Activated naive CD8-positive, alpha-beta T cell (primary cell): ENCODE measurements at regions not wholly inside any gene's neighbourhood (a gene's known extent, or its start where the extent isn't known, plus 50 kb on each side); places are given as distances from the start of the nearest gene placed in this dataset.

ENCODE experiments used
- H3K27ac Mint-ChIP-seq: one replicate; pipeline ENCODE4 v1.8.0; 2021; ENCODE audit warnings: mixed read lengths
- H3K27me3 Mint-ChIP-seq: one replicate; pipeline ENCODE4 v1.8.0; 2021; ENCODE audit warnings: mixed read lengths
- H3K36me3 Mint-ChIP-seq: one replicate; pipeline ENCODE4 v1.8.0; 2021; ENCODE audit warnings: mixed read lengths
- H3K4me1 Mint-ChIP-seq: one replicate; pipeline ENCODE4 v1.8.0; 2021; ENCODE audit warnings: low read depth, mixed read lengths
- H3K4me3 Mint-ChIP-seq: one replicate; pipeline ENCODE4 v1.8.0; 2021; ENCODE audit warnings: mild to moderate bottlenecking, mixed read lengths
- H3K9me3 Mint-ChIP-seq: one replicate; pipeline ENCODE4 v1.8.0; 2021; ENCODE audit warnings: low read depth, mixed read lengths

DNA sequence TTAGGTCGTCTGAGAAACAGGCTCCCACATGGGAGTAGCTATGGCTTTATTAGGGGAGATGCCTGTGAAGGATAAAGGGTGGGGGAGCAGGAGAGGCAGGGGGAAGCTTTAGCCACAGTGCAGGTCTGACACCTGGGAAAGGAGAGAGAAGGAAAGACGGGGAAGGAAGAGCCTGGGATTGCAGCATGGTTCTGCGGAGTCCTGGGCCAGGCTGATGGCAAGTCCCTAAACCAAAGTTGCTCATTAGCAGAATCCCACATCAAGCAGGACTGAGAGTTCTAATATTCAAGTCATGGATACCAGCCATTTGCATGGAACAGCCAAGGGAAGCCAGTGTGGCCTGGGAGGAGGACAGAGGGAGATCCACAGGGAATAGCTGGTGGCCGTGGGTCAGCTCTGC lies 414.8 kb downstream of the RPS24 start:
- Mint-ChIP-seq H3K27me3 (no peaks in the 10 kb centered on the region), H3K36me3 (no peaks in the 10 kb centered on the region), H3K27ac (no peak overlapping the region), H3K4me3 (no peak overlapping the region), H3K9me3 (no peaks in the 10 kb centered on the region), H3K4me1 (no peaks in the 10 kb centered on the region)

DNA sequence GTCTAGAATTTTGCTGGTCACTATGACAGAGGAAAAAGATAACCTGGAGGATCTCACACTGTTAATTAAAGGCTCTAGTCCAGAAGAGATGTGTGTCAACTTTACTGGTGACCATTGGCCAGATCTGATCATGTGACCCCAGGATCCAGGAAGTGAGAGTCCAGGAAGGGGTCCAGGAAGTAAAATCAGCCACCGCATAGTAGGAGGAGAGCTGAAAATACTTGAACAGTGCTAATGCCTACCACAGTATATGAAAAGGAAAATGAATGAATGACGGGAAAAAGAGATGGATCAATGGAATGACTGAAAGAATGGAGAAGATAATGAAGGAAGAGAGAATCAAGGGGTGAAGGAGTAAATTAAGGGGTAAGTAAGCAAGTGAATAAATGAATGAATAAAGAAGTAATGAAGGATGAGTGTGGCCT lies 415.3 kb downstream of the RPS24 start:
- Mint-ChIP-seq H3K4me1 (no peaks in the 10 kb centered on the region), H3K36me3 (no peaks in the 10 kb centered on the region), H3K27ac (no peak overlapping the region), H3K9me3 (no peaks in the 10 kb centered on the region), H3K27me3 (no peaks in the 10 kb centered on the region), H3K4me3 (no peak overlapping the region)

DNA sequence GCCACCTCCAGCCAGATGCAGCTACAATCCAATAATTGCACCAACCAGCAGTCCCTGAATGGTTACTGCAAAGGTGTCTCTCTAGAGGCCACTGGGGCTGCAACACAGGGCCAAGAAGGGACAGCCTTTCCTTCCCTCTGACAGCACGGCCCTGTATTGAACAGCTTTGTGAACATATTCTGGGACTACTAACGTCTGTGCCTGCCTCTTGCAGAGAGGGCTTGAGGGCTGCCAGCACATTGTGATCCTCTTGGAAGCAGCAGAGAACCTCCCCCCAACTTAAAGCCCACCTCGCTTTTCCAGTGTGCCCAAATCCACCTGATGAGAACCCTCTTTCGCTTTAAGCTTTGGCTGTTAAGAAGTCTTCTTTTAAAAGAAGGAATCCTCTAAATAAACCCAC lies 415.9 kb downstream of the RPS24 start:
- Mint-ChIP-seq H3K9me3 (no peaks in the 10 kb centered on the region), H3K36me3 (no peaks in the 10 kb centered on the region), H3K4me3 (no peak overlapping the region), H3K4me1 (no peaks in the 10 kb centered on the region), H3K27me3 (no peaks in the 10 kb centered on the region), H3K27ac (no peak overlapping the region)

DNA sequence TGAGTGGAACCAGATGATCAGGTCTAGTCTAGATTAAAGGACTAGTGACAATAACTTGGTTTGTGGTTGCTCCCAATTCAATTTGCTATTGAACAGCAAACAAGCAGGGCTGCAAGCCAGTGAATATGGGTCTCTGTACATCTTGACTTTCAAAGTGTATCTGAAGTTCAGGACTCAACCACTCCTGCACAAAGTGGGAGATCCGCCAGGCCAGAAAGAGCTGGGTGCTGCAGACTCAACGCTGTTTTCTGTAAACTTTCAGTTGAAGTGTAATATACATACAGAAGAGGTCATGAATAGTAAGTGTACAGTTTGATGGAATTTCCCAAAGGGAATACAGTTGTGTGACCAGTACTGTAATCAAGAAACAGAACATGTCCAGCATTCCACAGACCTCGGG lies 416.6 kb downstream of the RPS24 start:
- Mint-ChIP-seq H3K9me3 (no peaks in the 10 kb centered on the region), H3K4me1 (no peaks in the 10 kb centered on the region)

DNA sequence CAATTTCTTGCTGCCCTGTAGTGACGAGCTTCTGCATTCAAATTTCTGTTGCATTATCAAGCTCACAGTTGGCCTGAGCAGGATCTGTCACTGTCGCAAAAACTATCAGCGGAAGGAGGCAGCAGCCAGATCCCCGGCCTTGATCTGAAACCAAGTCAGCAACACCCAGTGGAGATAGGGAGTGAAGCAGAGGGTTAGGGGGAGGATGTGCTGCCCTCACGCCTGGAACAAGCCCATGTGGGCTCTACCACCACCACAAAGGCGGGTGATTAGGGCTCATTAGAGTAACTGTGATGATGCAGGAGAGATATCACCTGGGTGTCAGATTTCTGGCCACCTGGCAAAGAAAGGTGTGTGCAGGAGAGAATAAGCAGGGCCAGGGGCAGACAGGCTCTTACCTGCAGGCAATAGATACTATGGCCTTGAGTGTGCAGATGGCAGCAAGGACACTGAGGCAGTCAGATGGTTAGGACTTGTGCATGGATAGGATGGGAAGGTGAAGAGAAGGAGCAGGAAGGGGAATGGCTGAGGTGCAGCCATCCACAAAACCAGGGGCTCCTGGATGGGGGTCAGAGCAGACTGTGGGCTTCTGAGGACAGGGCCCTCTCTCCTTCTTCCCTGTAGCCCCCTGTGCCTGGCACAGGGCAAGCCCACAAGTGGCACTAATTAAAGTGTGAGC lies 417.3 kb downstream of the RPS24 start:
- Mint-ChIP-seq H3K27me3 (no peaks in the 10 kb centered on the region), H3K27ac (no peak overlapping the region), H3K9me3 (no peaks in the 10 kb centered on the region), H3K4me1 (no peaks in the 10 kb centered on the region), H3K36me3 (no peaks in the 10 kb centered on the region), H3K4me3 (no peak overlapping the region)

More for the DNA sequence above, 416.6 kb downstream of the RPS24 start:
- no peaks in the 10 kb centered on the region for H3K36me3 Mint-ChIP-seq
- H3K4me3 Mint-ChIP-seq = no peak overlapping the region
- no peak overlapping the region for H3K27ac Mint-ChIP-seq
- H3K27me3 Mint-ChIP-seq = no peaks in the 10 kb centered on the region

DNA sequence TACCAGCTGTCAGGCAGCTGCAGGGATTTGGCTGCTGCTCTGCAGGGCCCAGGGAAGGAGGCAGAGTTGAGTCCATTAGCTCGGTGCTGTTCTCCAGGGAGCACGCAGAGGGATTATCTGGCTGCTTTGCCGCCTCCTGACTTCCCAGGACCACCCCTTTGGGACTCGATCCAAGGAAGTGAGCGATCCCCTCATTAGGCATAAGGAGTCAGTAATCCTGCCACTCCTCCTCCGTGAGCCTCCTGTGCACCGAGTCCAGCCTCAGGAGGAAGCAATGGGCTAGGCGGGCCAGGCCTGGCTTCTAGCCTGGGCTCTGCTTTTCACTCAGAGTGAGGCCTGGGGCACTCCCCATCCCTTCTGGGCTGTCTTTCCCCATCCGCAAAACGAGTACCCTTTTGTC lies 417.9 kb downstream of the RPS24 start:
- Mint-ChIP-seq H3K36me3 (no peaks in the 10 kb centered on the region), H3K27ac (no peak overlapping the region), H3K27me3 (no peaks in the 10 kb centered on the region), H3K9me3 (no peaks in the 10 kb centered on the region), H3K4me3 (no peak overlapping the region), H3K4me1 (no peaks in the 10 kb centered on the region)

DNA sequence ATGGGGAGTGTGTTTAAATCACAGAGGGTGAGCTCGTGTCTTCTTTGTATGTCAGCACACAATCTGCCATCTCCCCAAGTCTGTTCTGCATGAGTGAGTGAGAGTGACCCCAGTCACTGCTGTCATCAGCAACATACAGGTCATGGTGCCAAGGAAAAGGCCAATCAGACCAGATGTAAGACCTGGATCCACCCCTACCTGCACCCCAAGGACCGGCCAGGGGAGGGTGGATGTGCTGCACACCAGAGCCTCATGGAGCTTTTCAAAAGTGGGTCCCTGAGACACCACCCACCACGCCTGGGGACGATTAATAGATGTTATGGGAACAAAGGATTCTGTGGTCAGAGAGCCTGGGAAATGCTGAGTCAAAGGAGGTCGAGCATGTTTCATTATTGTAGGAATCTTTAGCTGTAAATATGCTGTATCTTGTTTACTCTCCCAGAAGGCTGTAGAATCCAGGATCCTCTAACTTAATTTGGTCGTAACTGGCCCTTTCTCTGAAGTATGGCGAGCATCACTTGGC lies 420.5 kb downstream of the RPS24 start:
- Mint-ChIP-seq H3K36me3 (no peaks in the 10 kb centered on the region), H3K4me1 (no peaks in the 10 kb centered on the region), H3K27ac (no peak overlapping the region), H3K4me3 (no peak overlapping the region), H3K27me3 (no peaks in the 10 kb centered on the region), H3K9me3 (no peaks in the 10 kb centered on the region)

DNA sequence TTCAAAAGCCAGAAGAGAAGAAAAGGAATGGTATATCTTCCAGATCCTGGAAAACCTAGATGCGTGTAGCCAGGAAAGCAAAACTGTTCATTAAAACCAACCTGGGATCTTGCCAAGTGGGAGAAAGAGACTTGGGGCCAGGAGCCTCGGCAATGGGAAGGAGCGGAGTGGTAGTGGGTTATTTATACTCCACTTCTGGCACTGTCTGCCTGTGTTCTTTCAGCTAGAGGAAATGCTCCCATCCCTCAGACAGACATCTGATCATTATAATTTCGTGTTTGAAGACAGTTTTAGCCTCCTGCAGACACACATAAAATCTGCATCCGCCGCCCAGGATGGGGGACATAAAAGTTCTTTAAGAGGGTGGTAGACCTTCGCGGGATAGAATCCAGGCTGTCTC lies 421.6 kb downstream of the RPS24 start:
- H3K27me3 Mint-ChIP-seq = no peaks in the 10 kb centered on the region
- no peaks in the 10 kb centered on the region for H3K9me3 Mint-ChIP-seq
- H3K4me1 Mint-ChIP-seq = no peaks in the 10 kb centered on the region
- H3K4me3 Mint-ChIP-seq = no peak overlapping the region
- H3K36me3 Mint-ChIP-seq = no peaks in the 10 kb centered on the region
- H3K27ac Mint-ChIP-seq = no peak overlapping the region

DNA sequence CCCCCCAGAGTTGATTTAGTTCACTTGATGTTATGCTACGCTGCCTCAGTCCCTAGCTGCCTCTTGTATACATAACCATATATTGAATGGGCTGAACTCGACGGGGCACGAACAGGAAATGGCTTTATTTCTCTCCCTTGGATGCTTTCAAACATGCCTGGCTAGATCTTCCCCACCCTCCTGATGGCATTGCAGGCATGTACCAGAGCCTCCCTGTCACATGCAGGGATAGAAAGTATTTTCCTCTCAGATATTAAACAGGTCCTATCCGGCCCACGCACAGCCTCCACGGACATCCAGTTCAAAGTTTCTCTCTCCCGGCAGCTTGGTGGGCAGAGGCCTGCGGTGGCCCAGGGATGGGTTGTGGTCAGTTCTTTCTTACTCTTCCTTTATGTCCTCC lies 422.1 kb downstream of the RPS24 start:
- Mint-ChIP-seq H3K27ac (no peak overlapping the region), H3K4me3 (no peak overlapping the region), H3K4me1 (no peaks in the 10 kb centered on the region), H3K36me3 (no peaks in the 10 kb centered on the region), H3K9me3 (no peaks in the 10 kb centered on the region), H3K27me3 (no peaks in the 10 kb centered on the region)

DNA sequence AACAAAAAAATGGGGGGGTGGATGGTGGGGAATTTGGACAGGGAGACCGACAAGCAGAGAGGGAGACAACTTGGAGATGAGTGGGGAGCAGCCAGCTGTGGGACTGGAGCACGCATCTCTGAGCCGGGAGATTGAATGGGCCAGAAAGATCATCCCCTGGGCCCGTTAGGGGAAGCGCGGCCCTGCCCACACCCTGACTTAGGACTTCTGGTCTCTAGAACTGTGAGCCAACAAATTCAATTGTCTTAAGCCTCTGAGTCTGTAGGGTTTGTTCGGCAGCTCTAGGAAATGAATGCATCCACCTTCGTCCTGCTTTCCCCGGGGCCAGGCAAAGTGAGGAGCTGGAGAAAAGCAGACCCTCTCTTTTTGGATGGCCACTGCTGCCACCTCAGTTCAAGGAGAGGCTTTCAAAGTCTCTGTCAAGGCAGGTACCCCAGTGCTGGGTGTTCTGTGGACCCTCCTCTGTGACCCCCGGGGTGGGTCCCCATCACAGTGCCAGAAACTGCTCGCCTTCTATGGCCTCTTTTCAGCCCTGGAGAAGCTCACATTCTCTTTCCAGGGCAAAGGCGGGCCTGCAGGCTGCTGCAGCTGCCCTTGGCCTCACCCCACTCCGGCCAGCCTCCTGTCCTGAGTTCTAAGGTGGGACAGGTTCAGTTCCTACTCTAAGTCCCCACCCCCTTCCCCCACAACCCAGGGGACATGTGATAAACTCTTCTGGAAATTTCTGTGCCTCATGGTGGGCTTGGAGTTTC lies 423.2 kb downstream of the RPS24 start:
- no peaks in the 10 kb centered on the region for H3K36me3 Mint-ChIP-seq
- H3K9me3 Mint-ChIP-seq = no peaks in the 10 kb centered on the region
- H3K4me1 Mint-ChIP-seq = no peaks in the 10 kb centered on the region
- no peak overlapping the region for H3K27ac Mint-ChIP-seq
- no peak overlapping the region for H3K4me3 Mint-ChIP-seq
- no peaks in the 10 kb centered on the region for H3K27me3 Mint-ChIP-seq

DNA sequence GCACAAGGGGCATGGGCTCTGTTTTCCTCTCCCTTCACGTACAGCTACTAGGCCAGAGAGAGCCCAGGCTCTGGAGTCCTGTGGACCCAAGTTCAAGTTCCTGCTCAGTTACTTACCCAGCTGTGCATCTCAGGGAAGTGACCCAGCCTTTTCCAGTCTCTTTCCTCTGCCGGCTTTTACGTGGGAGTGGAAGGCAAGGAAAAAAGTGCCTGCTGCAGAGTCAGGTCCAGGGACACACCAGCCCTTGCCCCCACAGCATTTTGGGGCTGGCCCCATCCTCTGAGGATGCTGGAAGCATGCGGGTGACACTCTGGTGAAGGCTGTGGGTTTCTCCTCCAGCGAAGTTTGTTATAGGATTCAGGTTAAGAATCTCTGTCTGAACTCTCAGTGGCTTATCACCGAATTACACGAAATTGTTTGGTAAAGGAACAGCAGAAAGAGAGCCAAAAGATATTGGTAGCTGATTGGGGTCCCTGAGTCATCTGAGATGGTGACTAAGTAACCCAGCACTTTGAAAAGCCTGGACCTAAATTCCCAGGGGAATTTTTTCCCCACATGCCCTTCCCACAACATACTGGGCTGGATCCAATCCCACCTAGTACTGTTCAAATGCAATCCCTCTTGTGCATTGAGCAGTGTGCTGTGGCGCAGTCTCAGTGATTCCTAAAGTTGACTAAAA lies 424.3 kb downstream of the RPS24 start:
- Mint-ChIP-seq H3K27me3 (no peaks in the 10 kb centered on the region), H3K4me3 (no peak overlapping the region), H3K4me1 (no peaks in the 10 kb centered on the region)

DNA sequence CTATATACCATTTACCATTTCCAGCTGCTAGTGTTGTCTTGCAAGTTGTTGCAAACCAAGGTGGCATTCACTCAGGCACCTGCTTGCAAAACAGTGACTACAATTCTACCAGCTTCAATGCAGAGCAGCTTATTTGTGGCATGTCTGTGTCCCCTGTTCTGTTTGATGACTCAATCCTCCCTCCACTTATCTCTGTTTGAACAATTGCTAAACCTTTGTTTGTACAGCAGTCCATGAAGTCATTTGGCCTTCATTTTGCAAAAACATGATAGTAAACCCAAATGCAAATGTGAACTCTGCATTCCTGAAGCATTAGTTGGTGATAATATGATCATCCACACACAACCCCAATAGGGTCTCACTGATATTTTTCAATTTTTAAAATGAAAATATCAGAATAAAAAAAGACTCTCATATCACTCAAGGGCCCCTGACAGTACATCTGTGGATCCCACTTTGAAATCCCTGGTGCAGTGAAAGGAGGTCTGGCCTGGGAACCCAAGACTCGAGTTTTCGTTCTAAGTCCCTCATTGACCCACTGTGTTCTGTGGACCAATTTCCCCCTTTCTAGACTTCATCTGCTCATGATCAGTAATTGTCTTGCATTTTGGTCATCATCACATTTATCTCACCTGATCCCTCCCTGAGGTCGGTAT lies 425.4 kb downstream of the RPS24 start:
- Mint-ChIP-seq H3K9me3 (no peaks in the 10 kb centered on the region), H3K4me1 (no peaks in the 10 kb centered on the region), H3K36me3 (no peaks in the 10 kb centered on the region), H3K27me3 (no peaks in the 10 kb centered on the region), H3K27ac (no peak overlapping the region), H3K4me3 (no peak overlapping the region)

More for the DNA sequence above, 424.3 kb downstream of the RPS24 start:
- Mint-ChIP-seq H3K9me3 (no peaks in the 10 kb centered on the region), H3K36me3 (no peaks in the 10 kb centered on the region), H3K27ac (no peak overlapping the region)

DNA sequence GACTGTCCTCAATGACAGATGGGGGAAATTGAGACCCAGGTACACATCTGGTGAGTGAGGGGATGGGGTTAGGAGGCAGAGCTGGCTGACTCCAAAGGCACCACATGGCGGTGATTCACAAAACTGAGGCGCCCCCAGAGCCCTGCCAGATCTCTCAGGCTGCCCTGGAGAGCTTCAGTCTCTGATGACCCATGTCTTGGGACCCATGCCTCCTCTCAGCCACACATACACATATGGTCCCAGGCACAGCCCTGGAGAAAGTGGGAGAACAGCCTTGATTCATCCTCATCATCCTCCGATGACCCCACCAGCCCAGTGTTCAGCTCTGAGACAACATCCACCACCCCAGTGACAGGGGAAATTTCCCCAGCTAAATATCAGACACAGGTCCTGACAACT lies 426.0 kb downstream of the RPS24 start:
- Mint-ChIP-seq H3K4me1 (no peaks in the 10 kb centered on the region), H3K27ac (no peak overlapping the region), H3K36me3 (no peaks in the 10 kb centered on the region), H3K27me3 (no peaks in the 10 kb centered on the region), H3K9me3 (no peaks in the 10 kb centered on the region), H3K4me3 (no peak overlapping the region)

DNA sequence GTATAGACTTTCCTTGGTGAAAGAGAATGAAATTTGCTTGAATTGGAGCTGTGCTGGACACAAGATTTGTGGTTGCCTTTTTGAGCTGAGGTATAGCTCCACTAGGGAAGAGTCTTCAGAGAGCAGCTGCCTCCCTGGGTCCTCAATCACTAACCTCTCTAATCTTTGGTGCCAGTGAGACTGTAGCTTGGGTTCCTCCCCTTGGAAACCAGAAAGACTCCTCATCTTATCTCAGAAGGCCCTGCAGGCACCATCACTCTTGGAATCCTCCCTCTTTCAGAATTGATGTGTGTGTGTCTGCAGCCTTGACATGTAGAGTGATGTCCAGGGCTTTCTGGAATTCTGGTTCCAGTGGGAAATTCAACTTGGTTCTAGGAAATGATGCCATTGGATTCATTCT lies 426.5 kb downstream of the RPS24 start:
- Mint-ChIP-seq H3K4me1 (no peaks in the 10 kb centered on the region), H3K4me3 (no peak overlapping the region), H3K27me3 (no peaks in the 10 kb centered on the region), H3K9me3 (no peaks in the 10 kb centered on the region), H3K36me3 (no peaks in the 10 kb centered on the region), H3K27ac (no peak overlapping the region)

DNA sequence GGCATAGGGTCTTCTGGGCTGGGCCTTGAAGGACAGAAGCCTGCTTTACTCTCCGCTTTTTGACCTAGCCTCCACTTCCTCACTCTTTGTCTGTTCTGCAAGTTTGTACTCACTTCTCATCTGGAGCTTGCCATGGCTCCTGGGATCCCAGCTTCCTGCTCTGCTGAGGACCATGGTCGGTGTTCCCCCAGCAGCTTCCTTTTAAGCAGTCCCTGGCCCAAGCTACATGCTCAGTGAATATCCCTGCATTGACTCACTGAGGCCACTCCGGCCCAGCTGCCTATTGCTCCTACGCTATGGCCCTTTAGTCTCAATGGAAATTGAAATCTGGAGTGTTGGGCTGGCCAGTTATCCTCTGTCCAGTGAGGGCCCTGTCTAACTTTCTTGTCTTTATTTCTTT lies 427.7 kb downstream of the RPS24 start:
- H3K36me3 Mint-ChIP-seq = no peaks in the 10 kb centered on the region
- no peaks in the 10 kb centered on the region for H3K27me3 Mint-ChIP-seq

More for the DNA sequence above, 427.7 kb downstream of the RPS24 start:
- H3K27ac Mint-ChIP-seq = no peak overlapping the region
- no peak overlapping the region for H3K4me3 Mint-ChIP-seq
- no peaks in the 10 kb centered on the region for H3K9me3 Mint-ChIP-seq
- no peaks in the 10 kb centered on the region for H3K4me1 Mint-ChIP-seq
